GM12891 (cell line): ENCODE measurements at regions not wholly inside any gene's neighbourhood (a gene's known extent, or its start where the extent isn't known, plus 50 kb on each side); places are given as distances from the start of the nearest gene placed in this dataset.

Source experiments
- DNase-seq: peaks from one replicate; pipeline ENCODE4 v3.0.0; 2011; ENCODE audit warnings: low spot score; ENCODE audit not compliant: insufficient read length
- FAIRE-seq: peaks from 2 replicates; lab custom pipeline; 2011; peaks lifted over from hg19 to GRCh38; lab: Jason Lieb, UNC
- PAX5 ChIP-seq: IDR thresholded peaks from 2 replicates; pipeline ENCODE4 v1.6.1; 2011; ENCODE audit warnings: low read length, moderate library complexity, mild to moderate bottlenecking; ENCODE audit not compliant: insufficient read depth, severe bottlenecking
- POLR2A ChIP-seq: IDR thresholded peaks from 2 replicates; pipeline ENCODE4 v1.6.1; 2011; ENCODE audit warnings: low read depth, low read length, control low read depth
- POLR2AphosphoS5 ChIP-seq: IDR thresholded peaks from 2 replicates; pipeline ENCODE4 v1.6.1; 2011; ENCODE audit warnings: low read depth, low read length, control low read depth
- POU2F2 ChIP-seq: IDR thresholded peaks from 2 replicates; pipeline ENCODE4 v1.6.1; 2011; ENCODE audit warnings: low read depth, mild to moderate bottlenecking, control low read depth, low read length, moderate library complexity
- SPI1 ChIP-seq: IDR thresholded peaks from 2 replicates; pipeline ENCODE4 v1.6.1; 2011; ENCODE audit warnings: low read depth, low read length, control low read depth
- TAF1 ChIP-seq: IDR thresholded peaks from 2 replicates; pipeline ENCODE4 v1.6.1; 2011; ENCODE audit warnings: low read depth, low read length, control low read depth

DNA sequence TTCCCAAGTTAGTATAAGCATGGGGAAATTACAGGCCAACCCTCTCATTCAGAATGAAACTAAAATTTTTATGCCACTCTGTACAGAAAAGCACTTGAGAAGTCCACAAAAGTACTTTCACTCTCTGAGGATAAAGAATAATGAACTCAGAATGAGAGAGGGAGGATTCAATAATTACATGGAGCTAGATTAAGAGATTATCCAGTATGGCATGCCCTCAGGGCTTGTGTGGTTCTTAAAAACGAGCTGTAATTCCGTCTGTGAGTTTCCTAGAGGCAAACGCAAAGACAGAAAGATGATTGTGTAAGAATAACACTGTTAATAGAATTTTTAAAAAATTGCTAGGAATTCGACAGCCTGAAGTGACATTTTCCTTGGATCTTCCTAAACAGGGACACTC is 126.8 kb upstream of the PTCH1 start:
- no peak for DNase-seq
- TF ChIP-seq PAX5 (no peak), SPI1 (no peak), POU2F2 (no peak)
- FAIRE-seq = no peak

DNA sequence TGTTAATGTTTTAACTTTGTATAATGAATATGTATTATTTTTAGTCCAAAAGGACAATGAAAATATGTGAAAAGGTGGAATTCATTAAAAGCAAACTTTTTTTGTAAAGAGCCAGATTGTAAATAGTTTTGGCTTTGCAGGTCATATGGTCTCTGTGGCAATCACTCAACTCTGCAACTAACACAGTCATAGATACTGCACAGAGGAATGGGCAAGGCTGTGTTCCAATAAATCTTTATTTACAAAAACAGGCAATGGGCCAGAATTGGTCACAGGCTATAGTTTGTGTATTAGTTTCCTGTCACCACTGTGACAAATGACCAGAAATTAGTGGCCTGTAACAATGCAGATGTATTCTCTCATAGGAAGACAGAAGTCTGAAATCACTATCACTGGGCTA is 125.4 kb upstream of the PTCH1 start:
- no peak for DNase-seq
- no peak for FAIRE-seq
- no peak for TF ChIP-seq SPI1
- no peak for TF ChIP-seq PAX5
- no peak for TF ChIP-seq POU2F2
- TF ChIP-seq TAF1 = no peak
- TF ChIP-seq POLR2AphosphoS5 = no peak
- TF ChIP-seq POLR2A = no peak

DNA sequence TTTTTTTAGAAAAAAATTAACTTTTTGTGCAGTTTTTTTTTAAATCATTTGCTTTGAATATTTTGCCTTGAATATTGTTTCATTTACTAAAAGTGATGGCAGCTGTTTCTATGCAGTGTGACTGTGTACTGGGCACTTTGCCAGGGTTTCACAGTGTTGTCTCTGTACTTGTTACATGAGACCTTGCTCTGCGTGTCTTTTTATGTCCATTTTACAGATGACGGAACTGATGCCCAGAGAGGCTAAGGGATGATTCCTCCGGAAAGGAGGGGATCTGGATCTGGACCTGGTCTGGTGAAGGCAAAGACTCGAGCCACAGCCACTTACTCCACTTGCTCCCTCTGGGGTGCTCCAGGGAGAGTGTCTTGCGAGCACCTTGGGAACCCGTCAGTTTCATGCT is 124.8 kb upstream of the PTCH1 start:
- no peak for FAIRE-seq

DNA sequence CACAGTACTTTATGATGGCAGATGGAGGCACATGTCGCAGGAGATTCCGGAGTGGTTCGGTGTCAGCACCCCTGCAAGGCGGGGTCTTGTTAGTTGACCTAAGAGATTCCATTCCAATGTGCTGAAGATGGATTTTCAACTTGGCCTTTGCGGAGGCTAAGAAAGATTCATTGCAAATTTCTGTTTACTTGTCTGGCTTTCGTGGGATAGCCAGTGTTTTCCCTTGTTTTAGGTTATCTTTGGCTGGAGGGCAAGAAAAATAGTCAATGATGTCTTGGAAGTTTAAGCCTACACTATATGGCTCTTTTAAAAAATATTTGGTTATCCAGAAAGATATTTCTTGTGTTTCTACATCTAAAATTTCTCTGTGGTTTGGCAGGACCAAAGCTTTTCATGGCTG is 123.6 kb upstream of the PTCH1 start:
- FAIRE-seq = no peak
- DNase-seq = no peak
- no peak for TF ChIP-seq POU2F2
- TF ChIP-seq TAF1 = no peak
- no peak for TF ChIP-seq SPI1
- no peak for TF ChIP-seq PAX5
- TF ChIP-seq POLR2AphosphoS5 = no peak
- no peak for TF ChIP-seq POLR2A

More for the DNA sequence above, 124.8 kb upstream of the PTCH1 start:
- no peak for DNase-seq
- TF ChIP-seq POU2F2 (no peak), PAX5 (no peak), POLR2AphosphoS5 (no peak), TAF1 (no peak), POLR2A (no peak), SPI1 (no peak)

DNA sequence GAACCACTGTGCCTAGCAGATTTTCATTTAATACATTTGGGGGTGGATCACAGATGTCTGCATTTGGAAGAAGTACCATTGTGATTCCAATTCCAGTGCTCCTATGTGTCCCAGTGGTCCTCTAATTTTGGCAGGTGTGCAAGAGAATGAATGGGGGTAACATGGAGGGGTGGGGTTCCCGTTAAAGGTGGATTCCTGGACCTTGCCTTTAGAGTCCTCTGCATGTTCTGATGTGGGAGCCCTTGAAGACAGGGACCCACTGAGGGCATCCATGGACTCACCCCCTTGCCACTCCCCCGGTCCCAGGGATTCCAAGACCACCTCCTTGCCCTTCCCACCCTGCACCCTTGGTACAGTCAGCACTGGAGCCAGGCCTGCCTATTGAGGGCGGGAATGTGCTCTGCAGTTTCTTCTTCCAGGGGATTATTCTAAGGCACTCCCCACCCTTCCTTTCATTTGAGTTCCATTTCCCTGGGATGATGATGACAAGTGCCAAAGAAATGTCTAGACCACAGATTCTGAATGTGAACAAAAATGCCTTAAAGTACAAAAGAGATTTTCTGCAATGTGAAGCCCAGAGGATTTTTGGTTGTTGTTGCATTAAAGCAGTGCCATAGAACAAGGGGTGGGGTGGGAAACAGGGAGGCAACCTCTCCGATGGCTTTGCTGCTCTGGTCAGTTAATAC is 119.4 kb upstream of the PTCH1 start:
- DNase-seq (no peak), FAIRE-seq (no peak)
- TF ChIP-seq PAX5 (no peak), SPI1 (no peak), POLR2AphosphoS5 (no peak)

DNA sequence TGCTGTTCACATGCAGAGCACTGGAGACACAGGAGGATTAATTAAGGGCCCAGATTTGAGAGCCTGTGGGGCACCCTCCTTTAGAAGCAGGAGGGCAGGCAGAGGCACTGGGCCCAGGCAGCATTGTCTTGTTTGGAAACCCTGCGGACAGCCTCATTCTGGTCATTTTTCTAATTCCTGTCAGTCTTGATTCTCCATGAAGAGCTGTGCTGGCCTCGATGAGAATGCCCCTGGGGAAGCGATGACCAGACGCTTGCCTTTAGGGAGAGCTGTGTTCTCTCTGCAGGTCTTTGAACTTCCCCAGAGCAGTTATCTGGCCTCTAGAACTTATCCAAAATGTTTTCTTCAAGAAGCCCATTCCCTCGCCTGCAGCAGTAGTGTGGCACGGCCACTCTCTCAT is 117.8 kb upstream of the PTCH1 start:
- no peak for DNase-seq
- TF ChIP-seq PAX5 = no peak
- TF ChIP-seq POLR2A = no peak
- TF ChIP-seq SPI1 = no peak
- TF ChIP-seq POU2F2 = no peak
- no peak for TF ChIP-seq TAF1
- no peak for TF ChIP-seq POLR2AphosphoS5
- no peak for FAIRE-seq

DNA sequence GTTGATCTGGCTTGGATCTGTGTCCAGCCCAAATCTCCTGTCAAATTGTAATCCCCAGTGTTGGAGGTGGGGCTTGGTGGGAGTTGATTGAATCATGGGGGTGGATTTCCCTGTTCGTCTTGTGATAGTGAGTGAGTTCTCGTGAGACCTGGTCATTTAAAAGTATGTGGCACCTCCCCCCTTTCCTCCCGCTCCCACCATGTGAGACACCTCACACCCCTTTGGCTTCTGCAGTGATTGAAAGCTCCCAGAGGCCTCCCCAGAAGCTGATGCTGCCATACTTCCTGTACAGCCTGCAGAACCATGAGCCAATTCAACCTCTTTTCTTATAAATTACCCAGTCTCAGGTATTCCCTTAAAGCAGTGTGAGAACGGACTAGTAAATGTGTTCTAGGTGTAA is 117.3 kb upstream of the PTCH1 start:
- FAIRE-seq (no peak), DNase-seq (no peak)
- TF ChIP-seq SPI1 = no peak
- no peak for TF ChIP-seq PAX5
- TF ChIP-seq POLR2AphosphoS5 = no peak
- TF ChIP-seq POLR2A = no peak
- TF ChIP-seq TAF1 = no peak
- TF ChIP-seq POU2F2 = no peak

DNA sequence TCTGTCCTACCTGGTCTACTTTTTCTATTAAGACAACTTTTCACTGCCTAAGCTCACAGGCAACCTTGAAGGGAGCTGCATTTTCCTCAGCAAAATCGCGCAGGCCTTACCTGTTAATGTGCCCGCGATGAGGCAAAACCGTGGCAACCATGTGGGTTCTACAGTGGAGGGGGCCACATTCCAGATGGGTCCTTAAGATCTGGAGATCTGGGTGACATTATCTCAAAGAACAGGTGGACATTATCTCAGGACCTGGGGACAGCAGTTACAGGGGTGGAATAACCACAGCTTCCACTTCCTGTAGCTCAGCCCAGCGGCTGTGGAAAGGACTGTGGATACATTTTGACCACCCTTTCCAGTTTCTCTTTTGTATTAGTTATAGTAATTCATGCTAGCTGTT is 112.8 kb upstream of the PTCH1 start:
- no peak for FAIRE-seq
- TF ChIP-seq POU2F2 = no peak
- TF ChIP-seq POLR2A = no peak
- no peak for TF ChIP-seq TAF1
- TF ChIP-seq POLR2AphosphoS5 = no peak
- no peak for TF ChIP-seq SPI1
- no peak for TF ChIP-seq PAX5
- no peak for DNase-seq

DNA sequence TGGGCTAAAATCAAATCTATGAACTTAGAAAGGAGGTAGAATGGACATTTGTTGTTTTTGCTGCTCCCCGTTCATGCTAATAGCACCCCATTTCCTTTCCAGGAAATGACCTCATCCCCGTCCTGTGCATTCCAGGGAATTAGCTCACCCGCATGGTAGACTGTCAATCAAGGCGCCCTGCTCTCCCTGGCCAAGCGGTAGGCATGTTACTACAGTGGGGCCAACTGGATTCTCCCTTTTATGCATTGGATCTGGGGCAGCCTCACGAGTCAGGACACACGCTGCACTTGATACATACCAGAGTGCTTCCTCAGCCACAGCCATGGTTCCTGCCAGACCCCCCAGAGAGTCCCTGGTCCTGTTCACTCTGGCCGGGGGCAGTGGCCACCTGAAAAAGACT is 111.0 kb upstream of the PTCH1 start:
- TF ChIP-seq POU2F2 (no peak), POLR2AphosphoS5 (no peak), POLR2A (no peak), SPI1 (no peak), PAX5 (no peak), TAF1 (no peak)
- FAIRE-seq (no peak), DNase-seq (no peak)

DNA sequence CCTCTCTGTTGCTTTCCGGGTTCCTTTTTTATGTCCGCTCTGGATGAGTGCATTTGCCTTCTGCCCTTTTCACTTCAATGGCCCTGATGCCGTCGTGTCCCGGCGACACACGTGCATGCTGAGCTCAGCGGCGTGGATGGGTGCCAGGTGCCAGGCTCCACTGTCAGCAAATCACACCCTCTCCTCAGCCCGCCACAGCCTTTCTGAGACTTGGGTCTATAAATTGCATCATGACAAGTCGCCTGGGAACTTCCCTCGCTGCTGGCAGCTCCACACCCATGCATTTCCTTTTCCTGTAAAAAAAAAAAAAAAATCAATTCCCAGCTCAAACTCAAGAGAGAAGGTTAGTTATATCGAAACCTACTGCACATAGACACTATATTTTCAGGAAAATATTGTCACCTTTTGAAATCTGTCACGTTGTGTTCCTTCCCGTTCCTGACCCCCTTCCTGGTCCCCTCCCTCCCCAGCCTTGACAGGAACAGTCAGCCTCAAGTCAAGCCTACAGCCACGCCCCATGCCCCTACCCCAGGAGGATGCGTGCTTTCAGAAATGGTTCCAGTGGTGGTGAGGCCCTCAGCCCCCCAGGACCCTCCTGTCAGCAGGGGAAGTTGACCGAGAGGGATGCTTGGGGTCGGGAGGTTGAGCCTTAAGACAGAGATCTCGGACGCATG is 110.3 kb upstream of the PTCH1 start:
- no peak for DNase-seq
- TF ChIP-seq POU2F2 = no peak
- TF ChIP-seq TAF1 = no peak
- TF ChIP-seq POLR2AphosphoS5 = no peak
- no peak for TF ChIP-seq PAX5
- TF ChIP-seq SPI1 = no peak
- no peak for TF ChIP-seq POLR2A
- no peak for FAIRE-seq
